ENCODE measurements at regions not wholly inside any gene's neighbourhood (a gene's known extent, or its start where the extent isn't known, plus 50 kb on each side); places are given as distances from the start of the nearest gene placed in this dataset.

- no peak for DNase-seq (ENCODE audit: low read depth)
- no peak for TF ChIP-seq CTCF (IDR thresholded peaks at IDR 0.05; ENCODE audit: low read depth, low read length, missing control alignments)
- no peak overlapping the region for H3K4me3 ChIP-seq (ENCODE audit: low read depth, low read length)
Measured at GRCh38 chr7:157482517-157483087, 145.8 kb downstream of the DNAJB6 start.

GRCh38 chr7:157483515-157483914 is 146.7 kb downstream of the DNAJB6 start:
- no peak overlapping the region for H3K4me3 ChIP-seq (ENCODE audit: low read depth, low read length)
- no peak for TF ChIP-seq CTCF (IDR thresholded peaks at IDR 0.05; ENCODE audit: low read depth, low read length, missing control alignments)
- no peak for DNase-seq (ENCODE audit: low read depth)

GRCh38 chr7:157483971-157484410 is 147.2 kb downstream of the DNAJB6 start:
- no peak overlapping the region for H3K4me3 ChIP-seq (ENCODE audit: low read depth, low read length)
- no peak for DNase-seq (ENCODE audit: low read depth)
- TF ChIP-seq CTCF (IDR thresholded peaks at IDR 0.05; ENCODE audit: low read depth, low read length, missing control alignments), result no peak

- DNase-seq (ENCODE audit: low read depth), result no peak
- H3K4me3 ChIP-seq (ENCODE audit: low read depth, low read length), result no peak overlapping the region
- TF ChIP-seq CTCF (IDR thresholded peaks at IDR 0.05; ENCODE audit: low read depth, low read length, missing control alignments), result no peak
Measured at GRCh38 chr7:157484411-157485081, 147.7 kb downstream of the DNAJB6 start.

GRCh38 chr7:157485361-157485831 is 148.6 kb downstream of the DNAJB6 start:
- TF ChIP-seq CTCF (IDR thresholded peaks at IDR 0.05; ENCODE audit: low read depth, low read length, missing control alignments), result no peak
- DNase-seq (ENCODE audit: low read depth), result no peak
- H3K4me3 ChIP-seq (ENCODE audit: low read depth, low read length), result no peak overlapping the region

- no peak for TF ChIP-seq CTCF (IDR thresholded peaks at IDR 0.05; ENCODE audit: low read depth, low read length, missing control alignments)
- DNase-seq (ENCODE audit: low read depth), result no peak
- no peak overlapping the region for H3K4me3 ChIP-seq (ENCODE audit: low read depth, low read length)
Measured at GRCh38 chr7:157486007-157486755, 149.4 kb downstream of the DNAJB6 start.

Data from GM12864 (cell line).